Vagina (tissue), 2 donors: ENCODE measurements at regions not wholly inside any gene's neighbourhood (a gene's known extent, or its start where the extent isn't known, plus 50 kb on each side); places are given as distances from the start of the nearest gene placed in this dataset.
"Not testable (repeated sequence)": the region's sequence is repeated elsewhere in the genome, so short reads cannot be mapped to it uniquely, and the experiment has no call there.

Experiments
- POLR2A ChIP-seq, 2 donors: fragments of 450-650 bp; IDR thresholded peaks; one replicate each; pipeline ENCODE4 v1.6.1; 2017; ENCODE audit warnings: antibody characterized with exemption in 2 of 2, mild to moderate bottlenecking in 2 of 2, moderate library complexity in 2 of 2
- POLR2AphosphoS5 ChIP-seq, 2 donors: sonication (generic); formaldehyde crosslinking; IDR thresholded peaks; one replicate each; pipeline ENCODE4 v1.9.0; 2017; ENCODE audit warnings: antibody characterized with exemption in 2 of 2, mild to moderate bottlenecking in 2 of 2, low read depth in 1 of 2; ENCODE audit not compliant: insufficient read depth in 1 of 2
- TF ChIP-seq, protein P1 (sequence below), 3 experiments: fragments of 450-650 bp in 2 of 3; fragments of 200-600 bp in 1 of 3; sonication (generic) in 1 of 3; IDR thresholded peaks; one replicate each; pipeline ENCODE4 v1.5.1; 2017 to 2019; ENCODE audit warnings: antibody characterized with exemption in 3 of 3, mild to moderate bottlenecking in 2 of 3, moderate library complexity in 2 of 3

DNA sequence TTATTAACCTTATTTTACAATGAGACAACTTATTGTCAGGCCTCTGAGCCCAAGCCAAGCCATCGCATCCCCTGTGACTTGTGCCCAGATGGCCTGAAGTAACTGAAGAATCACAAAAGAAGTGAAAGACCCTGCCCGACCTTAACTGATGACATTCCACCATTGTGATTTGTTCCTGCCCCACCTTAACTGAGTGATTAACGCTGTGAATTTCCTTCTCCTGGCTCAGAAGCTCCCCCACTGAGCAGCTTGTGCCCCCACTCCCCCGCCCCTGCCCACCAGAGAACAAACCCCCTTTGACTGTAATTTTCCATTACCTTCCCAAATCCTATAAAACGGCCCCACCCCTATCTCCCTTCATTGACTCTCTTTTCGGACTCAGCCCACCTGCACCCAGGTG lies 224.0 kb upstream of the DUSP10 start:
- TF ChIP-seq, protein P1, sequence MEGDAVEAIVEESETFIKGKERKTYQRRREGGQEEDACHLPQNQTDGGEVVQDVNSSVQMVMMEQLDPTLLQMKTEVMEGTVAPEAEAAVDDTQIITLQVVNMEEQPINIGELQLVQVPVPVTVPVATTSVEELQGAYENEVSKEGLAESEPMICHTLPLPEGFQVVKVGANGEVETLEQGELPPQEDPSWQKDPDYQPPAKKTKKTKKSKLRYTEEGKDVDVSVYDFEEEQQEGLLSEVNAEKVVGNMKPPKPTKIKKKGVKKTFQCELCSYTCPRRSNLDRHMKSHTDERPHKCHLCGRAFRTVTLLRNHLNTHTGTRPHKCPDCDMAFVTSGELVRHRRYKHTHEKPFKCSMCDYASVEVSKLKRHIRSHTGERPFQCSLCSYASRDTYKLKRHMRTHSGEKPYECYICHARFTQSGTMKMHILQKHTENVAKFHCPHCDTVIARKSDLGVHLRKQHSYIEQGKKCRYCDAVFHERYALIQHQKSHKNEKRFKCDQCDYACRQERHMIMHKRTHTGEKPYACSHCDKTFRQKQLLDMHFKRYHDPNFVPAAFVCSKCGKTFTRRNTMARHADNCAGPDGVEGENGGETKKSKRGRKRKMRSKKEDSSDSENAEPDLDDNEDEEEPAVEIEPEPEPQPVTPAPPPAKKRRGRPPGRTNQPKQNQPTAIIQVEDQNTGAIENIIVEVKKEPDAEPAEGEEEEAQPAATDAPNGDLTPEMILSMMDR (IDR thresholded peaks at IDR 0.05) = not testable (repeated sequence)
- TF ChIP-seq POLR2A (IDR thresholded peaks at IDR 0.05); POLR2AphosphoS5 (IDR thresholded peaks at IDR 0.05; ENCODE audit: insufficient read depth in 1 of 2, low read depth in 1 of 2): not testable (repeated sequence)
